ENCODE measurements at regions not wholly inside any gene's neighbourhood (a gene's known extent, or its start where the extent isn't known, plus 50 kb on each side); places are given as distances from the start of the nearest gene placed in this dataset.

- Histone ChIP-seq H3K27ac (replicated peaks) (no peak overlapping the region), H3K27me3 (ENCODE audit: low read depth) (peaks cover 2% of the 10 kb centered on the region), H3K36me3 (no peaks in the 10 kb centered on the region), H3K9me3 (replicated peaks) (peaks cover under 1% of the 10 kb centered on the region), H3K4me3 (no peak overlapping the region), H3K4me1 (peaks cover 2% of the 10 kb centered on the region)
- TF ChIP-seq CTCF (IDR thresholded peaks at IDR 0.05; ENCODE audit: borderline replicate concordance), result no peak
- no peak for DNase-seq
- intact Hi-C loops (cut with micrococcal nuclease), result no loop called here
Observed at GRCh38 chr4:55296096-55296495, 49.9 kb upstream of the SRD5A3 start.

Measured in left ventricle myocardium inferior (tissue), 1 donor.